ENCODE measurements at regions not wholly inside any gene's neighbourhood (a gene's known extent, or its start where the extent isn't known, plus 50 kb on each side); places are given as distances from the start of the nearest gene placed in this dataset.
"Not testable (repeated sequence)": the region's sequence is repeated elsewhere in the genome, so short reads cannot be mapped to it uniquely, and the experiment has no call there.

GRCh38 chr14:106733771-106734170 is 1207.4 kb downstream of the TMEM121 start:
- Histone ChIP-seq H3K27ac (ENCODE audit: low read length) (no peak overlapping the region), H3K4me1 (ENCODE audit: control insufficient read depth, low read depth, low read length) (no peaks in the 10 kb centered on the region), H3K36me3 (ENCODE audit: control insufficient read depth, low read depth, low read length) (no peaks in the 10 kb centered on the region), H3K27me3 (ENCODE audit: control insufficient read depth, insufficient read depth, low read length) (no peaks in the 10 kb centered on the region), H3K9me3 (ENCODE audit: control insufficient read depth, low read depth, low read length) (no peaks in the 10 kb centered on the region), H3K9ac (ENCODE audit: low read length) (no peak overlapping the region), H3K4me3 (ENCODE audit: low read length) (no peak overlapping the region)

DNA sequence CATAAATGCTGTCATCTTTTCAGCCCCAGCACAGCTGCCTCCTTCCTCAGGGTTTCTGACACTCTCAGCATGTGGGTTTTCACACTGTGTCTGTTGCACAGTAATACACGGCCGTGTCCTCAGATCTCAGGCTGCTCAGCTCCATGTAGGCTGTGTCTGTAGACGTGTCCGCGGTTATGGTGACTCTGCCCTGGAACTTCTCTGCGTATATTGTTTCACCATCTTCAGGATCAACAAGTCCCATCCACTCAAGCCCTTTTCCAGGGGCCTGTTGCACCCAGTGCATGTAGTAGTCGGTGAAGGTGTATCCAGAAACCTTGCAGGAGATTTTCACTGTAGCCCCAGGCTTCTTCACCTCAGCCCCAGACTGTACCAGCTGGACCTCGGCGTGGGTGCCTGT is 1210.6 kb downstream of the TMEM121 start:
- H3K9me3 ChIP-seq (ENCODE audit: control insufficient read depth, low read depth, low read length): no peaks in the 10 kb centered on the region
- H3K27ac ChIP-seq (ENCODE audit: low read length): no peak overlapping the region
- H3K4me3 ChIP-seq (ENCODE audit: low read length): no peak overlapping the region
- H3K36me3 ChIP-seq (ENCODE audit: control insufficient read depth, low read depth, low read length): no peaks in the 10 kb centered on the region
- H3K27me3 ChIP-seq (ENCODE audit: control insufficient read depth, insufficient read depth, low read length): no peaks in the 10 kb centered on the region
- H3K9ac ChIP-seq (ENCODE audit: low read length): no peak overlapping the region
- no peaks in the 10 kb centered on the region for H3K4me1 ChIP-seq (ENCODE audit: control insufficient read depth, low read depth, low read length)

GRCh38 chr14:106738075-106738474 is 1211.7 kb downstream of the TMEM121 start:
- no peaks in the 10 kb centered on the region for H3K27me3 ChIP-seq (ENCODE audit: control insufficient read depth, insufficient read depth, low read length)
- H3K36me3 ChIP-seq (ENCODE audit: control insufficient read depth, low read depth, low read length): no peaks in the 10 kb centered on the region
- H3K27ac ChIP-seq (ENCODE audit: low read length): no peak overlapping the region
- no peak overlapping the region for H3K4me3 ChIP-seq (ENCODE audit: low read length)
- H3K4me1 ChIP-seq (ENCODE audit: control insufficient read depth, low read depth, low read length): no peaks in the 10 kb centered on the region
- no peak overlapping the region for H3K9ac ChIP-seq (ENCODE audit: low read length)
- no peaks in the 10 kb centered on the region for H3K9me3 ChIP-seq (ENCODE audit: control insufficient read depth, low read depth, low read length)

GRCh38 chr14:106738598-106739258 is 1212.3 kb downstream of the TMEM121 start:
- not testable (repeated sequence) for H3K9ac ChIP-seq (ENCODE audit: low read length); H3K4me1 ChIP-seq (ENCODE audit: control insufficient read depth, low read depth, low read length); H3K27me3 ChIP-seq (ENCODE audit: control insufficient read depth, insufficient read depth, low read length); H3K27ac ChIP-seq (ENCODE audit: low read length); H3K36me3 ChIP-seq (ENCODE audit: control insufficient read depth, low read depth, low read length); H3K4me3 ChIP-seq (ENCODE audit: low read length); H3K9me3 ChIP-seq (ENCODE audit: control insufficient read depth, low read depth, low read length)

GRCh38 chr14:106741086-106741827 is 1214.9 kb downstream of the TMEM121 start:
- not testable (repeated sequence) for H3K4me1 ChIP-seq (ENCODE audit: control insufficient read depth, low read depth, low read length); H3K4me3 ChIP-seq (ENCODE audit: low read length); H3K36me3 ChIP-seq (ENCODE audit: control insufficient read depth, low read depth, low read length); H3K27me3 ChIP-seq (ENCODE audit: control insufficient read depth, insufficient read depth, low read length); H3K9me3 ChIP-seq (ENCODE audit: control insufficient read depth, low read depth, low read length); H3K27ac ChIP-seq (ENCODE audit: low read length); H3K9ac ChIP-seq (ENCODE audit: low read length)

- H3K36me3 ChIP-seq (ENCODE audit: control insufficient read depth, low read depth, low read length); H3K4me1 ChIP-seq (ENCODE audit: control insufficient read depth, low read depth, low read length); H3K4me3 ChIP-seq (ENCODE audit: low read length); H3K27ac ChIP-seq (ENCODE audit: low read length); H3K9ac ChIP-seq (ENCODE audit: low read length); H3K27me3 ChIP-seq (ENCODE audit: control insufficient read depth, insufficient read depth, low read length); H3K9me3 ChIP-seq (ENCODE audit: control insufficient read depth, low read depth, low read length): not testable (repeated sequence)
Observed at GRCh38 chr14:106745016-106745767, 1218.8 kb downstream of the TMEM121 start.

GRCh38 chr14:106750089-106750488 is 1223.7 kb downstream of the TMEM121 start:
- H3K4me1 ChIP-seq (ENCODE audit: control insufficient read depth, low read depth, low read length); H3K9ac ChIP-seq (ENCODE audit: low read length); H3K9me3 ChIP-seq (ENCODE audit: control insufficient read depth, low read depth, low read length); H3K36me3 ChIP-seq (ENCODE audit: control insufficient read depth, low read depth, low read length); H3K27me3 ChIP-seq (ENCODE audit: control insufficient read depth, insufficient read depth, low read length); H3K4me3 ChIP-seq (ENCODE audit: low read length); H3K27ac ChIP-seq (ENCODE audit: low read length): not testable (repeated sequence)

DNA sequence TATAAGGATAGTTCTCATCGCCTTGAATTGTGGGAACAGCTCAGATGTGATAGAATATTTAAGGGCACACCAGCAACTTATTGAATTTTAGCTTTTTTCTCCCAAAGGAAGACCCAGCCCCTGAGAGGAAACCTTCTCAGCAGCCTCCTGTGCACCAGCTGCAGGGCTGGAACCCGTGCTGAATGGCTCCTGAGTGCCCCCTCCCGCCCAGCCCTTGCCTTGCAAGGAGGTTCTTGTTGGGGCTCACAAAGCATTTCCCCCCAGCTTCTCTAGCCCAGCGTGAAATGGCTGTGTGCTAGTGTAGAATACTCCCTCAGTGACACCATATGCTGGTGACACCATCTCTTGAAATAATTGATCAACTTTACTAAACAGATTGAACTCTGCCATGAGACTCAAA is 1227.4 kb downstream of the TMEM121 start:
- not testable (repeated sequence) for H3K9me3 ChIP-seq (ENCODE audit: control insufficient read depth, low read depth, low read length); H3K4me3 ChIP-seq (ENCODE audit: low read length); H3K36me3 ChIP-seq (ENCODE audit: control insufficient read depth, low read depth, low read length); H3K27me3 ChIP-seq (ENCODE audit: control insufficient read depth, insufficient read depth, low read length); H3K27ac ChIP-seq (ENCODE audit: low read length); H3K9ac ChIP-seq (ENCODE audit: low read length); H3K4me1 ChIP-seq (ENCODE audit: control insufficient read depth, low read depth, low read length)

- not testable (repeated sequence) for H3K27me3 ChIP-seq (ENCODE audit: control insufficient read depth, insufficient read depth, low read length); H3K4me3 ChIP-seq (ENCODE audit: low read length); H3K36me3 ChIP-seq (ENCODE audit: control insufficient read depth, low read depth, low read length); H3K4me1 ChIP-seq (ENCODE audit: control insufficient read depth, low read depth, low read length); H3K9ac ChIP-seq (ENCODE audit: low read length); H3K27ac ChIP-seq (ENCODE audit: low read length); H3K9me3 ChIP-seq (ENCODE audit: control insufficient read depth, low read depth, low read length)
Observed at GRCh38 chr14:106757444-106757843, 1231.1 kb downstream of the TMEM121 start.

DNA sequence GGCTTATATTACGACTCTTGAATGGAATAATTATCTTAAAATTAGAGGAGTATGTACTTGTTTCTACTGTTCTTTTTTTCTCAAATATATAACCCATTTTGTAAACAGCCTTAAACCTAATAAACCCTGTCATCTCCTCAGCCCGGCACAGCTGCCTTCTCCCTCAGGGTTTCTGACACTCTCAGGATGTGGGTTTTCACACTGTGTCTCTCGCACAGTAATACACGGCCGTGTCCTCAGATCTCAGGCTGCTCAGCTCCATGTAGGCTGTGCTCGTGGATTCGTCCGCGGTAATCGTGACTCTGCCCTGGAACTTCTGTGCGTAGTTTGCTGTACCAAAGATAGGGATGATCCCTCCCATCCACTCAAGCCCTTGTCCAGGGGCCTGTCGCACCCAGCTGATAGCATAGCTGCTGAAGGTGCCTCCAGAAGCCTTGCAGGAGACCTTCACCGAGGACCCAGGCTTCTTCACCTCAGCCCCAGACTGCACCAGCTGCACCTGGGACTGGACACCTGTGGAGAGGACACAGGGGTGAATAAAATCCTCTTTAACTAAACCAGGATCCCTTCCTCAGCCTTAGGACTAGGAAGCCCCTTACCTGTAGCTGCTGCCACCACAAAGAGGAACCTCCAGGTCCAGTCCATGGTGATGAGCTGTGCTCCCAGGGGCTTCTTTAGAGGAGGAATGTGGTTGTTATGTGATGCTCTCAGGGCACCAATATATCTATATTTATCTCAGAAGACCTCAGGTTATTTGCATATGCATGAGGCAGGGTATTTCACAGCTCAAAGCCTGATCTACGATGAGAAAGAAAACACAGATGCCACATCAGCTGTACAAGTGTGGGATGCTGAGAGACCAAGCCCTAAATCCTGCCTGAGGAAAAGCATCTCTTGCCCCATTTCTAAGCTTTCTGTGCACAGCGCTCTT is 1235.8 kb downstream of the TMEM121 start:
- H3K4me1 ChIP-seq (ENCODE audit: control insufficient read depth, low read depth, low read length); H3K27me3 ChIP-seq (ENCODE audit: control insufficient read depth, insufficient read depth, low read length); H3K36me3 ChIP-seq (ENCODE audit: control insufficient read depth, low read depth, low read length); H3K27ac ChIP-seq (ENCODE audit: low read length); H3K4me3 ChIP-seq (ENCODE audit: low read length); H3K9ac ChIP-seq (ENCODE audit: low read length); H3K9me3 ChIP-seq (ENCODE audit: control insufficient read depth, low read depth, low read length): not testable (repeated sequence)

DNA sequence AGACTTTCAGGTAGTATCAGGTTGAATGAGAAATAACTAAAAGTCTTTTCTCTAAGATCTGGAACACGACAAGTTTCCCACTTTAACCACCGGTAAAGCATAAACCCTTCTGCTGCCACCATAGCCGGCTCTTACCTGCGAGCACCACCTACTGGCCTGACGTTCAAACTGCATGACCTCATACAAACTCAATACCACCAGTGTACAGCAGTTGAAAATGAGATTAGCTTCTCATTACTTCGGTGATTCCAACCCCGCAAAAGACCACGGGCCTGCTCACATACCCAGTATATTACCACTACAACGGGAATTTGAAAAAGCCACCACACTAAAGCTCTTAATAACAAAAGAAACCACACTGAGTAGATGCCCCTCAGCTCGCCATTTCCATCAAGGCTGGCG is 1238.6 kb downstream of the TMEM121 start:
- not testable (repeated sequence) for H3K4me1 ChIP-seq (ENCODE audit: control insufficient read depth, low read depth, low read length); H3K9me3 ChIP-seq (ENCODE audit: control insufficient read depth, low read depth, low read length); H3K27ac ChIP-seq (ENCODE audit: low read length); H3K4me3 ChIP-seq (ENCODE audit: low read length); H3K9ac ChIP-seq (ENCODE audit: low read length); H3K27me3 ChIP-seq (ENCODE audit: control insufficient read depth, insufficient read depth, low read length); H3K36me3 ChIP-seq (ENCODE audit: control insufficient read depth, low read depth, low read length)
